Esophagus (tissue), 2 donors: ENCODE measurements at regions not wholly inside any gene's neighbourhood (a gene's known extent, or its start where the extent isn't known, plus 50 kb on each side); places are given as distances from the start of the nearest gene placed in this dataset.

Source experiments
- H3K27ac ChIP-seq, 2 donors: one replicate each; pipeline ENCODE4 v1.5.1; 2013; ENCODE audit warnings: low read depth in 2 of 2, mild to moderate bottlenecking in 2 of 2, inconsistent platforms in 1 of 2, low read length in 1 of 2, moderate library complexity in 1 of 2
- H3K27me3 ChIP-seq, 2 donors: one replicate each; pipeline ENCODE4 v1.6.1; 2013; ENCODE audit warnings: low read length in 2 of 2, control low read depth in 1 of 2, mild to moderate bottlenecking in 1 of 2; ENCODE audit not compliant: insufficient read depth in 2 of 2, control insufficient read depth in 1 of 2
- H3K36me3 ChIP-seq, 2 donors: one replicate each; pipeline ENCODE4 v1.6.1; 2013; ENCODE audit warnings: low read length in 1 of 2; ENCODE audit not compliant: control insufficient read depth in 2 of 2, insufficient read depth in 2 of 2
- H3K4me1 ChIP-seq, 2 donors: one replicate each; pipeline ENCODE4 v1.6.1; 2013; ENCODE audit warnings: low read length in 1 of 2; ENCODE audit not compliant: control insufficient read depth in 2 of 2, insufficient read depth in 2 of 2
- H3K4me3 ChIP-seq, 2 donors: one replicate each; pipeline ENCODE4 v1.5.1; 2013; ENCODE audit warnings: low read length in 2 of 2, mild to moderate bottlenecking in 2 of 2, low read depth in 1 of 2, moderate library complexity in 1 of 2
- H3K9me3 ChIP-seq, 2 donors: one replicate each; pipeline ENCODE4 v1.6.1; 2013; ENCODE audit warnings: mild to moderate bottlenecking in 2 of 2, low read depth in 1 of 2, low read length in 1 of 2, moderate library complexity in 1 of 2; ENCODE audit not compliant: control insufficient read depth in 2 of 2, insufficient read depth in 1 of 2
- WGBS, 2 donors: extraction: QIAGEN DNeasy Blood & Tissue Kit; methylation state at CpG; one replicate each; pipeline ENCODE4 v1.1.7; 2013; 5-methylcytosine and 5-hydroxymethylcytosine counted together
- donor health status: healthy with polysubstance abuse.
- donor health status: Bipolar disorder and iron deficiency.

DNA sequence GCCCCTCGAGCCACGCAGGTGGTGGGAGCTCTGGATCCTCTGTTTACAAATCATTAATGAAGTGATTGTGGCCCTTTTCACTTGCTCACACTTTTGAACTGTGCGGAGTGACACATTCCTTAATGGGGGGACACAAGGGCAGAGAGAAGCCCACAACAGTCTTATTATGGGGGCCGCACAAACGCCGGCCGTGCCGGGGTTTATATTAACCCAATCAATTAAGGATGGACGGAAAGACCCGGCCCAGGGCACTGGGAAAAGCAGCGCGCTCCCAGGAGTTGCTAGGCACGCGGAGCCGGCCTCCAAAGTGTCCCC is 634.8 kb downstream of the IRX1 start:
- no peaks in the 10 kb centered on the region for H3K4me1 ChIP-seq
- H3K27me3 ChIP-seq, result no peaks in the 10 kb centered on the region
- no peak overlapping the region for H3K4me3 ChIP-seq
- 39 to 50% methylated on average over 15 of the region's 15 CpGs for WGBS, 2 donors
- no peaks in the 10 kb centered on the region for H3K9me3 ChIP-seq
- H3K27ac ChIP-seq, result no peak overlapping the region
- no peaks in the 10 kb centered on the region for H3K36me3 ChIP-seq

DNA sequence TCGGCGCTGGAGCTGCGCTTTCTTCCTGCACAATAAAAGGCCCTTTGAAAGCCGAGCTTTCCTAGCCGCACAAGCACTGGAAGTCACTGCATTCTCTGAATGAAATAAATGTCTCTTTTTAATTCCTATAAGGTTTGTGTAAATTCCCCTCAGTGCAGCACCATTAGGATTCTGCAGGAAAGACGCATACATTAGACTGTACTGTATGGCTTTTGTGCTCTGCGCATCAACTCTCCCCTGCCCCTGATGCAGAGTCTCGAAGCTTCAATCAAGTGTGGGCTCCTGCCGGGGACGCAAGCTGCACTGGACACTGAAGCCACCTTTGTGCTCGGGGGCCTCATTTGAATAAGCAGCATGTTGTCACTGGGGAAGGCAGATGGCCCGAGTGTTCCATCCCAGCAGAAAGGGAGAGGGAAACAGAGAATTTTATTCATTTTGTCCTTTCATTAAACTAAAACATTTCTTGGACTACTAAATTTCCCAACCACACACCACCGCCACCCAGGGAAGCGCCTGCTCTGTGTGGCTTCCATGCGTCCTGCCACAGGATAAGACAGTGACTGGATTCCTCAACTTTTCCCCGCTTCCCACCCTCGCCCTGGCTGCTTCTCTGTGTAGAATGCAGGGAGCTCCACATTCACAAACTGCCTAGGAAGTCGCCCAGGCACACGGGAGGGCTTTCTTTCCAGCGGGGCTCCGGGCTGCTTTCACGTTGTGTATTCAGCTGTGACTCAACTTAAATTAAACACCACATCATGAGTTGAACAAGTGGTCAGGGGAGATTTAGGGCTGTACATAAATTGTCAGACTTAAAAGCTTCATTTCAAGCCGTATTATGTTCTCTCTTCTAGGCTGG is 635.4 kb downstream of the IRX1 start:
- H3K4me1 ChIP-seq, result no peaks in the 10 kb centered on the region
- no peak overlapping the region for H3K4me3 ChIP-seq
- H3K27ac ChIP-seq, result no peak overlapping the region
- 51 to 56% methylated on average over 23 of the region's 23 CpGs for WGBS, 2 donors
- H3K27me3 ChIP-seq, result no peaks in the 10 kb centered on the region
- H3K9me3 ChIP-seq, result no peaks in the 10 kb centered on the region
- H3K36me3 ChIP-seq, result no peaks in the 10 kb centered on the region

DNA sequence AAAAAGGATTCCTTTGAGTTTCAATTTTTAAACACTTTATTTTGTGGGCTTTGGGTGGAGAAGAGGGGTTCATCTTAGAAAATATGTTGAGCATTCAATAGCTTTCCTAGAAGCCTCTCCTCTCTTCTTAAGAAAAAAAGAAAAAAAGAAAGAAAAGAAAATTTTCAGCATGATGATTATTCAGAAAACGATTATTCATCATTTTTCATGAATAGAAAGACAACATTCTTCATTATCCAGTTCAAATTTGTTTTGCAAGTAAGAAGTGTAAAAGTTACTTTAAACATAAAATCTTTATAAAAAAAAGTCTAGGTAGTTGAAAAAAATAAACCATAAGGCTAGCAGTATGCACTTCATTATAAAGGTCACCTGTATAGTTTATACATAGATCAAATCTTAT is 636.5 kb downstream of the IRX1 start:
- Histone ChIP-seq H3K4me3 (no peak overlapping the region), H3K4me1 (no peaks in the 10 kb centered on the region), H3K27me3 (no peaks in the 10 kb centered on the region), H3K36me3 (no peaks in the 10 kb centered on the region), H3K27ac (no peak overlapping the region), H3K9me3 (no peaks in the 10 kb centered on the region)
- WGBS, 2 donors, result 61 to 71% methylated on average over 1 of the region's 1 CpG

DNA sequence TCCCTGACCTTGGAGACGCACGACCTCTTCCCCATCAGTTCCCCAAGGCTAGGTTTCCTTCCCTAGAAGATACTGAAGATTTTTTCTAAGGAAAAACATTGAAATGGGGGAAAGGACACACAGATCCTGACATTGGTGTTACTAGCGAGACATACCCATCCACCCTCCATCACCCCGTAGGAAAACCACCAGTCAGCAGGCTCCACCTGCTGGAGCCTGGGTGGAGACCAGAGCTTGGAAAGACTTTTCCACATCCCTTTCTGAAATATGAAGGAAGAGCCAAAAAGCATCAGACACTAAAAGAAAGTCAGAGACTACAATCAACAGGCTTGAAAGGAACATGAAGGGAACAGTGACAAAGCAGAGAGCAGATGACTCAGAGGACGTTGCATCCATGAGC is 638.0 kb downstream of the IRX1 start:
- H3K27me3 ChIP-seq, result no peaks in the 10 kb centered on the region

DNA sequence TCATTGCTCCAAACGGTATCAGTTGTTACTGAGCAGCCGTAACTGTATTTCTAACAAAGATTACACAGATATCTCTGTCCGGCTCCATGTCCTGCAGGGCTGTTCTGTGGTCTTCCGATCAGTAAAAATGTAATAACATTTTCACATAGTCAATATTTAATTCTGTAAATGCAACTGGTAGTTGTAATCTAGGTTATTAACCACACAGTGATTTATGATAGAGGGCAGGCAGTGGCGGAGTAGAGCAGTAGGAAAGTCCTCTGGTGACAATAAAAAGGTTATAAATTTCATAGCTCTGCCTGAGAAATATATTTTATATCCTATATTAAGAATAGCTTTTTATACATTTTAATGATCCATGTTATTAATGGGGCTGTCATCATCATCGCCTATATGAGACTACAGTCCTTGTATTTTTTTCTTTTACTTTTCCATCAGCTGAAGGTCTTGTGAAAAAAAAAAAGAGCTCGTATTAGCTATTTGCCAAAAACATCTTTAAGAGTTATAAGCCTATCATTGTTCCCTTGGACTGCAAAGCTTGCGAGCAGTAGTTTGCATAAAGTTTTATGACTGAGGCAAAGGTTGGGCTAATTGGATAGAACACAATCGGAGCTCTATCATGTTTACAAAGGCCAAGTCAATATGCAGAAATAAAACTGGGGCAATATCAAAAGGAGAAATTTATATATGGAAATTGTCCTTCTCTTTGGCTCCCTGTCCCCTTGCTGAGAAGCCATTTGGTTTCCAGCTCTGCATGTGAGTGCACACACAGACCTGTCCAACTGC is 648.0 kb downstream of the IRX1 start:
- no peaks in the 10 kb centered on the region for H3K27me3 ChIP-seq
- H3K36me3 ChIP-seq, result no peaks in the 10 kb centered on the region
- 73 to 80% methylated on average over 9 of the region's 9 CpGs for WGBS, 2 donors
- H3K4me3 ChIP-seq, result no peak overlapping the region
- H3K27ac ChIP-seq, result no peak overlapping the region
- peaks cover 0 to 3% of the 10 kb centered on the region in 2 donors for H3K9me3 ChIP-seq
- no peaks in the 10 kb centered on the region for H3K4me1 ChIP-seq

More for the DNA sequence above, 638.0 kb downstream of the IRX1 start:
- Histone ChIP-seq H3K27ac (no peak overlapping the region), H3K4me3 (no peak overlapping the region), H3K36me3 (no peaks in the 10 kb centered on the region), H3K9me3 (no peaks in the 10 kb centered on the region), H3K4me1 (no peaks in the 10 kb centered on the region)
- WGBS, 2 donors, result 60 to 67% methylated on average over 5 of the region's 5 CpGs

DNA sequence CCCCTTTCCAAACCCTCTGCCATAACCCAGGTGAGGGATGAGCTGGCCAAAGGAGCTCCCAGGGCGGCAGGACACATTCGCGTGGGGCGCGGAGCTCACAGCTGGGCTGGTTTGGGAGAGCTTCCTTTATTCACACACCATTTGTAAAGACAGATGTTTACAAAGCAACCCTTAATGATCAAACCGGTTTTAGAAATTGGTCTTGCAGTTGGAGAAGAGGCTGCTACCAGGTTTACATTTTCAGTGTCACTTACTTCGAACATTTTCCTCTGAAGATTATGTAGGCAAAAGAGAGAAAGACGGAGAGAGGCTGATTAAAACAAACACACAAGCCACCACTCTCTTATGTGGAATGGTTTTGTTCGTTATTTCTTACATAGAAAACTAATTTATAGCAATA is 648.7 kb downstream of the IRX1 start:
- Histone ChIP-seq H3K4me1 (no peaks in the 10 kb centered on the region), H3K36me3 (no peaks in the 10 kb centered on the region), H3K4me3 (no peak overlapping the region), H3K9me3 (peaks cover 0 to 3% of the 10 kb centered on the region in 2 donors), H3K27me3 (no peaks in the 10 kb centered on the region), H3K27ac (no peak overlapping the region)
- WGBS, 2 donors, result 53 to 66% methylated on average over 9 of the region's 9 CpGs

DNA sequence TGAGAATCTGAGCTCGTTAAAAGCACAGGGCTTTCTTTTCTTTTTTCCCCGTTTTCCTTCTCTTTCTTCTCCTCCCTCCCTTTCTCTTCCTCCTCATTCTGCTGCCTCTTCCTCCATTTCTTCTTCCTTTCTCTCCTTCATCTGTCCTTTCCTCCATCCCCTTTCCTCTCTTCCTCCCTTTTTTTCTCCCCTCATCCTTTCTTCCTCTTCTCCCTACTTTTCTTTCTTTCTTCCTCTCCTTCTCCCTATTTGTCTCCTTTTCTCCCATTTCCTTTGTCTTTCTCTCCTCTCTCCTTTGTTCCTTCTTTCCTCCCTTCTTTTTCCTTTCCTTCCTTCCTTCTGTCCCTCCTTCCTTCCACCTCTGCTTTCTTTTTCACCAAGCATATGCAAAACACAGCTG is 649.4 kb downstream of the IRX1 start:
- Histone ChIP-seq H3K27me3 (no peaks in the 10 kb centered on the region), H3K27ac (no peak overlapping the region), H3K4me3 (no peak overlapping the region), H3K9me3 (peaks cover 0 to 3% of the 10 kb centered on the region in 2 donors), H3K36me3 (no peaks in the 10 kb centered on the region), H3K4me1 (no peaks in the 10 kb centered on the region)
- WGBS, 2 donors, result 86 to 89% methylated on average over 2 of the region's 2 CpGs

DNA sequence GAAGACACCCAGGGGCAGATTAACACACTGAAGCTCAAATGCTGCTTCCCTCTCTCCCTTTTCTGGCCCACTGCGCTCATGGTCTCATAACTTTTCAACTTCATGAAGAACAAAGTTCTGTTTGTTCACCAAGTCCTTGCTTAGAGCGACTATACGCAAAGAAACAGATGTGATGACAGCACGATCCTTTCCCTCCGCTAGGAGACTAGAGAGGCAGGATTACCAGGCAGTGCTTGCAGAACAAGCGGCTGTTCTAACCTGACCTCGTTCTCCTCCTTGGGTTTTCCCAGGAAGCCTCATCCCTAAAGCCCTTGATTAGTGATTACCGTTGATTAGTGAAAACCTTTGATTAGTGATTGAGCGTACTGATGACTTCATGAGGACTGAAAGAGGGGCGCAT is 649.9 kb downstream of the IRX1 start:
- H3K4me3 ChIP-seq, result no peak overlapping the region
- no peaks in the 10 kb centered on the region for H3K27me3 ChIP-seq
- H3K36me3 ChIP-seq, result no peaks in the 10 kb centered on the region
- 87 to 89% methylated on average over 10 of the region's 10 CpGs for WGBS, 2 donors
- no peaks in the 10 kb centered on the region for H3K4me1 ChIP-seq
- peaks cover 0 to 3% of the 10 kb centered on the region in 2 donors for H3K9me3 ChIP-seq
- no peak overlapping the region for H3K27ac ChIP-seq

DNA sequence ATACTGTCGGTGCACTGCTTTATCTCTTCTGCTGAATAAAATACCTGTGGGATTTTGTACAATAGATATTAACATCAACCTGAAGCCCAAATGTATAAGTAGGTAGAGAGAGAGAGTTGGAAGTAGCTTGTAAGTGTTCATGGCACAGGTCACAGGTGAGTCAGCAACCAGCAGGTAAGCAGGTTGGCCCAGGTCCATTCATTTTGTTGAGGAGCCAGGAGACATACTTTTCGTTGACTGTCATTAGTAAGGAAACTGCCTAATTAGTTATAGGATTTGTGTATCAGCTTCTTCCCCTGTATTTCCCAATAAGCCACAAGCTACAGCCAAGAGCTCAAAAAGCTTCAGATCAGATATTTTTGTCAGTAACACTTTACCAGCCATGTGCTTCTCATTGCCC is 650.8 kb downstream of the IRX1 start:
- H3K36me3 ChIP-seq, result no peaks in the 10 kb centered on the region
- H3K27me3 ChIP-seq, result no peaks in the 10 kb centered on the region
- 58 to 64% methylated on average over 2 of the region's 2 CpGs for WGBS, 2 donors
- H3K27ac ChIP-seq, result no peak overlapping the region
- no peak overlapping the region for H3K4me3 ChIP-seq
- H3K9me3 ChIP-seq, result no peaks in the 10 kb centered on the region
- no peaks in the 10 kb centered on the region for H3K4me1 ChIP-seq

DNA sequence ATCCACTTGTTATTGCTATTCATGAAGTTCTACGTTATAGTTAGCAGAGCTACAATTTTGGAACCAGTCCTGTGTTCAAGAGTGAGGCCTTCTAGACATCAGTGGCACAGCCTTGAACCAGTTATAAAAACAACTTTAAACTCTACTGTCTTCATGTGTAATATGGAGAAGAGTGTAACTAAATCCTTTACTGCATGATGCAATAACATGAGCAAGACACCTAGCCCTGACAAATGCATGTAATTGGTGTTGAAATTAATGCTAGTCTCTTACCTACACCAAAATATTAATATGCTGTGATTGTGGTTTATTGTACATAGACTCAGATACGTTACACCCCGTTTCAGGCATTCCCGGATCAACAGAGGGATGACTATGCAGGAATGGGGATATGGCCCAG is 654.6 kb downstream of the IRX1 start:
- H3K36me3 ChIP-seq, result no peaks in the 10 kb centered on the region
- no peak overlapping the region for H3K4me3 ChIP-seq
- WGBS, 2 donors, result 88 to 92% methylated on average over 4 of the region's 4 CpGs
- H3K27ac ChIP-seq, result no peak overlapping the region
- H3K27me3 ChIP-seq, result no peaks in the 10 kb centered on the region
- no peaks in the 10 kb centered on the region for H3K9me3 ChIP-seq
- H3K4me1 ChIP-seq, result no peaks in the 10 kb centered on the region
